K562 (cell line): ENCODE measurements at regions not wholly inside any gene's neighbourhood (a gene's known extent, or its start where the extent isn't known, plus 50 kb on each side); places are given as distances from the start of the nearest gene placed in this dataset.
A peak's percentile ranks its signal among the peaks of the same experiment; 100 is the strongest.

Experiments
- FOXP4 ChIP-seq: sonication (generic); formaldehyde crosslinking; IDR thresholded peaks from 2 replicates; pipeline ENCODE4 v1.8.0; 2022; ENCODE audit warnings: mild to moderate bottlenecking, missing genetic modification reagents, borderline replicate concordance
- MTA1 ChIP-seq: fragments of 450-650 bp; IDR thresholded peaks from 2 replicates; pipeline ENCODE4 v1.6.1; 2017; ENCODE audit warnings: borderline replicate concordance
- NBN ChIP-seq: fragments of 450-650 bp; IDR thresholded peaks from 2 replicates; pipeline ENCODE4 v1.6.1; 2016; ENCODE audit warnings: low read depth, mild to moderate bottlenecking
- REST ChIP-seq, 2 experiments: fragments of 450-650 bp; formaldehyde crosslinking in 1 of 2; IDR thresholded peaks; 2 replicates each; pipeline versions ENCODE4 v1.4.0 to v1.6.1; 2014 to 2020; ENCODE audit warnings: mild to moderate bottlenecking in 2 of 2, borderline replicate concordance in 1 of 2, low read depth in 1 of 2
- SAP30 ChIP-seq: fragments of 200-600 bp; sonication (generic); IDR thresholded peaks from 2 replicates; pipeline ENCODE4 v1.6.1; 2012; ENCODE audit warnings: borderline replicate concordance, low read depth, mild to moderate bottlenecking, moderate library complexity, low read length, control low read depth, inconsistent platforms; ENCODE audit not compliant: insufficient read depth, poor library complexity, severe bottlenecking
- SIX5 ChIP-seq, 2 experiments: IDR thresholded peaks; 2 replicates each; pipeline ENCODE4 v1.6.1; 2011; ENCODE audit warnings: low read length in 2 of 2, borderline replicate concordance in 1 of 2, low read depth in 1 of 2, mild to moderate bottlenecking in 1 of 2, moderate library complexity in 1 of 2; ENCODE audit not compliant: insufficient read depth in 1 of 2
- SNAPC5 ChIP-seq: fragments of 250-450 bp; sonication (Bioruptor Pico); IDR thresholded peaks from 2 replicates; pipeline ENCODE4 v1.8.0; 2021; ENCODE audit warnings: moderate library complexity, mild to moderate bottlenecking, inconsistent platforms
- SUPT5H ChIP-seq: fragments of 450-650 bp; IDR thresholded peaks from 2 replicates; pipeline ENCODE4 v1.6.1; 2016
- TBL1XR1 ChIP-seq, 2 experiments: IDR thresholded peaks; 2 replicates each; pipeline ENCODE4 v1.6.1; 2012; ENCODE audit warnings: improper control_type of control experiment in 2 of 2, low read length in 2 of 2, mild to moderate bottlenecking in 1 of 2
- TCF7L2 ChIP-seq: fragments of 150-350 bp; IDR thresholded peaks from 2 replicates; pipeline ENCODE4 v1.6.1; 2016; ENCODE audit warnings: low read depth, mild to moderate bottlenecking, low read length, moderate library complexity
- ZBTB43 ChIP-seq: sonication (generic); formaldehyde crosslinking; IDR thresholded peaks from 2 replicates; pipeline ENCODE4 v1.8.0; 2023; ENCODE audit warnings: mild to moderate bottlenecking, missing genetic modification reagents
- ZNF444 ChIP-seq: fragments of 250-450 bp; sonication (Bioruptor Pico); IDR thresholded peaks from 2 replicates; pipeline ENCODE4 v1.4.0; 2020; ENCODE audit warnings: mild to moderate bottlenecking, moderate library complexity

DNA sequence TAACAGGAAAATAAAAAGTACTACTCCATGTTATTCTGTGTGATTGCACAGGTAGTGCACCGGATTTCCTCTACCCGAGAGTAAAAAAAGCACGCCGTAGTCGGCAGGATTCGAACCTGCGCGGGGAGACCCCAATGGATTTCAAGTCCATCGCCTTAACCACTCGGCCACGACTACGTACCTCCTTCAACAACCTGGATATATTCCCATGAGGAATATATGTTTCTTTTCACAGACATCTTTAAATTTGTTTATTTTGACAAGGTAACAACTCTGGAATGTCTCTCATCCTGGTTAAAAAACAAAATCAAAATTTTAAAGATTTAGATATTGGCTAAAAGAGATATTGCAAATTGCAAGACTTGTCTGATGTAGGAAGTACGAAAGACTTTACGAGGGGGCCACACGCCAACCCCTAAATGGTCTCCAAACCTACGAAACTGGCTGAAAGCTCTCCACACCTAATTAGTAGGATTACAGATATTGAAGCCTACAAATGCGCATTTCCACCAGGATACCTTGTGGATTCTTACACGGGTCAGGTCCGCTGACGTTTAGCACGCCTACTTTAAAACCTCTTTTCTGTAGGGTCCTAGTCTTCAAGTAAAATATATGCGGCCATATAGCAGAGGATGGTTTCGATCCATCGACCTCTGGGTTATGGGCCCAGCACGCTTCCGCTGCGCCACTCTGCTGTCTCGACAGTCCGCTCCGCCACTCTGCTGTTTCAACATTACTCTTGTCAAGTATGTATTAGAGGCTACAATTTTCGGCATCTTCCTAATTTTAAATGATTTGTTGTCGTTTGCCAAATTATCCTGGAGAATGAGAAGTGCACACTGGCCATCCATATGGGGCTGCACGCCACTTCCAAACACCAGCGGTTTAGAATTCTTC, 52.2 kb upstream of the BTN3A2 start (continued):
- TF ChIP-seq MTA1 (peak; percentile 68; the same call in 1 of the 2 replicates), TCF7L2 (no peak), ZBTB43 (CRISPR knock-in tag) (peak; percentile 77; the same call in 1 of the 2 replicates), SAP30 (peak; percentile 33), FOXP4 (CRISPR knock-in tag) (no peak; the same call in 1 of the 2 replicates), SUPT5H (no peak), SNAPC5 (CRISPR knock-in tag) (no peak), ZNF444 (CRISPR knock-in tag) (no peak), NBN (peak; percentile 58; the same call in 1 of the 2 replicates), REST (IDR thresholded peaks at IDR 0.05; ENCODE audit: borderline replicate concordance) (no peak), REST (CRISPR knock-in tag; IDR thresholded peaks at IDR 0.05; ENCODE audit: low read depth) (no peak), TBL1XR1 (IDR thresholded peaks at IDR 0.05; ENCODE audit: low read length in 2 of 2) (peak in 1 of 2 experiments; percentile 99; a peak in 2 of 4 replicates), SIX5 (IDR thresholded peaks at IDR 0.05; ENCODE audit: borderline replicate concordance in 1 of 2, insufficient read depth in 1 of 2, low read depth in 1 of 2, low read length in 2 of 2) (no peak)
